ENCODE measurements at regions not wholly inside any gene's neighbourhood (a gene's known extent, or its start where the extent isn't known, plus 50 kb on each side); places are given as distances from the start of the nearest gene placed in this dataset.

DNA sequence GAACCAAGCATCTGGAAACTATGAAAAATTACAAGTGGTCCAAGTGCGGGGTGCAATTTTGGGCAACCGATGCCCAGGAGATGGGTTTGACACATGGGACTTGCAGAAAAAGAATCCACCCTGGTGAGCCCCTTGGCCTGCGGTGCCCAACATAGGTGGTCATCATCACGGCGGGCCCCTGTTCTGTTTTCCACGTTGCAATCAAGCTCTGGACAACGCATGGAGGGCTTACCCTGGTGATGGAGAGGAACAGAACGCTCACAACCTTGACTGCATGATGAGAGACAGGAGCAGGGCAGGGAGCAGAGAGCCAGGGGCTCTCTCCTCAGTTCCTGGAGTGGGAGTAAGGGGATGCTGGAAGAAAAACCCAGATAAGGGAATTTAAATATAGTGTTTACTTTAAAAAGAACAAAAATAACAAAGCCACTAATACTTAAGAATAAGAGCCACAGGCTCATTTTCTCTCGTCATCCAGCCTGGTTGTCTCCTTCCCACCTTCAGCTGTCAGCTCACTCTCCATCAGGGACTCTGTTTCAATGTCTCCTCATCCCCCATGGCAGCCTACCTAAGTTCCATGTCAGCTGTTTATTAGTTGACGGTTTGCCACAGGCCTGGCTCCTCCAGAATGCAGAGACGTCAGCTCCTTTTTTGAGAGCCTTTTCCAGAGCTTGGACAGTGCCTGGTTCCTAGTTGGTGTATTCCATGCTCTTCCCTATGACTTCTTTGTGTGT is 172.1 kb downstream of the GADD45G start (continued):
- TF ChIP-seq, protein P1, sequence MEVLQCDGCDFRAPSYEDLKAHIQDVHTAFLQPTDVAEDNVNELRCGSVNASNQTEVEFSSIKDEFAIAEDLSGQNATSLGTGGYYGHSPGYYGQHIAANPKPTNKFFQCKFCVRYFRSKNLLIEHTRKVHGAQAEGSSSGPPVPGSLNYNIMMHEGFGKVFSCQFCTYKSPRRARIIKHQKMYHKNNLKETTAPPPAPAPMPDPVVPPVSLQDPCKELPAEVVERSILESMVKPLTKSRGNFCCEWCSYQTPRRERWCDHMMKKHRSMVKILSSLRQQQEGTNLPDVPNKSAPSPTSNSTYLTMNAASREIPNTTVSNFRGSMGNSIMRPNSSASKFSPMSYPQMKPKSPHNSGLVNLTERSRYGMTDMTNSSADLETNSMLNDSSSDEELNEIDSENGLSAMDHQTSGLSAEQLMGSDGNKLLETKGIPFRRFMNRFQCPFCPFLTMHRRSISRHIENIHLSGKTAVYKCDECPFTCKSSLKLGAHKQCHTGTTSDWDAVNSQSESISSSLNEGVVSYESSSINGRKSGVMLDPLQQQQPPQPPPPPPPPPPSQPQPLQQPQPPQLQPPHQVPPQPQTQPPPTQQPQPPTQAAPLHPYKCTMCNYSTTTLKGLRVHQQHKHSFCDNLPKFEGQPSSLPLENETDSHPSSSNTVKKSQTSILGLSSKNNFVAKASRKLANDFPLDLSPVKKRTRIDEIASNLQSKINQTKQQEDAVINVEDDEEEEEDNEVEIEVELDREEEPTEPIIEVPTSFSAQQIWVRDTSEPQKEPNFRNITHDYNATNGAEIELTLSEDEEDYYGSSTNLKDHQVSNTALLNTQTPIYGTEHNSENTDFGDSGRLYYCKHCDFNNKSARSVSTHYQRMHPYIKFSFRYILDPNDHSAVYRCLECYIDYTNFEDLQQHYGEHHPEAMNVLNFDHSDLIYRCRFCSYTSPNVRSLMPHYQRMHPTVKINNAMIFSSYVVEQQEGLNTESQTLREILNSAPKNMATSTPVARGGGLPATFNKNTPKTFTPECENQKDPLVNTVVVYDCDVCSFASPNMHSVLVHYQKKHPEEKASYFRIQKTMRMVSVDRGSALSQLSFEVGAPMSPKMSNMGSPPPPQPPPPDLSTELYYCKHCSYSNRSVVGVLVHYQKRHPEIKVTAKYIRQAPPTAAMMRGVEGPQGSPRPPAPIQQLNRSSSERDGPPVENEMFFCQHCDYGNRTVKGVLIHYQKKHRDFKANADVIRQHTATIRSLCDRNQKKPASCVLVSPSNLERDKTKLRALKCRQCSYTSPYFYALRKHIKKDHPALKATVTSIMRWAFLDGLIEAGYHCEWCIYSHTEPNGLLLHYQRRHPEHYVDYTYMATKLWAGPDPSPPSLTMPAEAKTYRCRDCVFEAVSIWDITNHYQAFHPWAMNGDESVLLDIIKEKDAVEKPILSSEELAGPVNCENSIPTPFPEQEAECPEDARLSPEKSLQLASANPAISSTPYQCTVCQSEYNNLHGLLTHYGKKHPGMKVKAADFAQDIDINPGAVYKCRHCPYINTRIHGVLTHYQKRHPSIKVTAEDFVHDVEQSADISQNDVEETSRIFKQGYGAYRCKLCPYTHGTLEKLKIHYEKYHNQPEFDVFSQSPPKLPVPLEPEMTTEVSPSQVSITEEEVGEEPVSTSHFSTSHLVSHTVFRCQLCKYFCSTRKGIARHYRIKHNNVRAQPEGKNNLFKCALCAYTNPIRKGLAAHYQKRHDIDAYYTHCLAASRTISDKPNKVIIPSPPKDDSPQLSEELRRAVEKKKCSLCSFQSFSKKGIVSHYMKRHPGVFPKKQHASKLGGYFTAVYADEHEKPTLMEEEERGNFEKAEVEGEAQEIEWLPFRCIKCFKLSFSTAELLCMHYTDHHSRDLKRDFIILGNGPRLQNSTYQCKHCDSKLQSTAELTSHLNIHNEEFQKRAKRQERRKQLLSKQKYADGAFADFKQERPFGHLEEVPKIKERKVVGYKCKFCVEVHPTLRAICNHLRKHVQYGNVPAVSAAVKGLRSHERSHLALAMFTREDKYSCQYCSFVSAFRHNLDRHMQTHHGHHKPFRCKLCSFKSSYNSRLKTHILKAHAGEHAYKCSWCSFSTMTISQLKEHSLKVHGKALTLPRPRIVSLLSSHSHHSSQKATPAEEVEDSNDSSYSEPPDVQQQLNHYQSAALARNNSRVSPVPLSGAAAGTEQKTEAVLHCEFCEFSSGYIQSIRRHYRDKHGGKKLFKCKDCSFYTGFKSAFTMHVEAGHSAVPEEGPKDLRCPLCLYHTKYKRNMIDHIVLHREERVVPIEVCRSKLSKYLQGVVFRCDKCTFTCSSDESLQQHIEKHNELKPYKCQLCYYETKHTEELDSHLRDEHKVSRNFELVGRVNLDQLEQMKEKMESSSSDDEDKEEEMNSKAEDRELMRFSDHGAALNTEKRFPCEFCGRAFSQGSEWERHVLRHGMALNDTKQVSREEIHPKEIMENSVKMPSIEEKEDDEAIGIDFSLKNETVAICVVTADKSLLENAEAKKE (CRISPR knock-in tag; IDR thresholded peaks at IDR 0.05) = no peak
- TF ChIP-seq NANOG (IDR thresholded peaks at IDR 0.05; ENCODE audit: borderline replicate concordance) = no peak

DNA sequence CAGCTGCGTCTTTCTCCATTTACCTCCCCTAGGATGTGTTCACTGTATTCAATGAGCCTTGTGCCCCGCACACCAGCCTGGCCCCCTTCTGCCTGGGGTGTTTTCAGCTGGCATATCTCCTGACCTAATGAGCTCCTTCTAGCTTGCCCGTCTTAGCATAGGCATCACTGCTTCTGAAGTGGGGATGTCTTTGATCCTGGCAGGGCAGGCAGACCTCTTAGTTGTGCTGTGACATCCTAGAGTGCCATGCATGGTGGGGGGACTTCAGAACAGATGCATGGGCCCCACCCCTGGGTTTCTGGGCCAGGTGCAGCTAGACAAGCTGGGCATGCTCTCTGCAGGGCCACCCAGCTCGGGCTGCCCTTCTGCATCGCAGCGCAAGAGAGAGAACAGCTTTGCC is 172.7 kb downstream of the GADD45G start:
- DNase-seq (ENCODE audit: low spot score) (no peak), ATAC-seq (no peak)
- Mint-ChIP-seq H3K36me3 (ENCODE audit: low read depth) (no peaks in the 10 kb centered on the region), H3K4me1 (no peaks in the 10 kb centered on the region), H3K9me3 (no peaks in the 10 kb centered on the region), H3K27ac (no peak overlapping the region), H3K27me3 (ENCODE audit: insufficient read depth, low read depth, poor library complexity) (peaks cover 3% of the 10 kb centered on the region), H3K4me3 (no peak overlapping the region)
- no peak overlapping the region for H3K4me2 ChIP-seq
- no peaks in the 10 kb centered on the region for H3K27me3 ChIP-seq (ENCODE audit: insufficient read depth)
- no peak overlapping the region for H2AFZ ChIP-seq
- H3K27ac ChIP-seq (ENCODE audit: low read depth) = no peak overlapping the region
- H3K4me1 ChIP-seq (ENCODE audit: insufficient read depth) = no peaks in the 10 kb centered on the region
- H4K20me1 ChIP-seq (replicated peaks; ENCODE audit: insufficient read depth) = no peaks in the 10 kb centered on the region
- no peaks in the 10 kb centered on the region for H3F3A ChIP-seq (replicated peaks; ENCODE audit: low read depth)
- H3K9me2 ChIP-seq (ENCODE audit: insufficient read depth) = no peaks in the 10 kb centered on the region
- H3K79me2 ChIP-seq (replicated peaks; ENCODE audit: insufficient read depth) = no peaks in the 10 kb centered on the region
- no peaks in the 10 kb centered on the region for H3K36me3 ChIP-seq (ENCODE audit: insufficient read depth)
- no peak overlapping the region for H3K4me3 ChIP-seq
- no peak for TF ChIP-seq ZNF114 (CRISPR knock-in tag; IDR thresholded peaks at IDR 0.05)
- no peak for TF ChIP-seq NANOG (IDR thresholded peaks at IDR 0.05; ENCODE audit: borderline replicate concordance)
- TF ChIP-seq, protein P2, sequence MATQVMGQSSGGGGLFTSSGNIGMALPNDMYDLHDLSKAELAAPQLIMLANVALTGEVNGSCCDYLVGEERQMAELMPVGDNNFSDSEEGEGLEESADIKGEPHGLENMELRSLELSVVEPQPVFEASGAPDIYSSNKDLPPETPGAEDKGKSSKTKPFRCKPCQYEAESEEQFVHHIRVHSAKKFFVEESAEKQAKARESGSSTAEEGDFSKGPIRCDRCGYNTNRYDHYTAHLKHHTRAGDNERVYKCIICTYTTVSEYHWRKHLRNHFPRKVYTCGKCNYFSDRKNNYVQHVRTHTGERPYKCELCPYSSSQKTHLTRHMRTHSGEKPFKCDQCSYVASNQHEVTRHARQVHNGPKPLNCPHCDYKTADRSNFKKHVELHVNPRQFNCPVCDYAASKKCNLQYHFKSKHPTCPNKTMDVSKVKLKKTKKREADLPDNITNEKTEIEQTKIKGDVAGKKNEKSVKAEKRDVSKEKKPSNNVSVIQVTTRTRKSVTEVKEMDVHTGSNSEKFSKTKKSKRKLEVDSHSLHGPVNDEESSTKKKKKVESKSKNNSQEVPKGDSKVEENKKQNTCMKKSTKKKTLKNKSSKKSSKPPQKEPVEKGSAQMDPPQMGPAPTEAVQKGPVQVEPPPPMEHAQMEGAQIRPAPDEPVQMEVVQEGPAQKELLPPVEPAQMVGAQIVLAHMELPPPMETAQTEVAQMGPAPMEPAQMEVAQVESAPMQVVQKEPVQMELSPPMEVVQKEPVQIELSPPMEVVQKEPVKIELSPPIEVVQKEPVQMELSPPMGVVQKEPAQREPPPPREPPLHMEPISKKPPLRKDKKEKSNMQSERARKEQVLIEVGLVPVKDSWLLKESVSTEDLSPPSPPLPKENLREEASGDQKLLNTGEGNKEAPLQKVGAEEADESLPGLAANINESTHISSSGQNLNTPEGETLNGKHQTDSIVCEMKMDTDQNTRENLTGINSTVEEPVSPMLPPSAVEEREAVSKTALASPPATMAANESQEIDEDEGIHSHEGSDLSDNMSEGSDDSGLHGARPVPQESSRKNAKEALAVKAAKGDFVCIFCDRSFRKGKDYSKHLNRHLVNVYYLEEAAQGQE (IDR thresholded peaks at IDR 0.05; ENCODE audit: unreplicated experiment) = no peak
- no peak for TF ChIP-seq ZNF331 (CRISPR knock-in tag; IDR thresholded peaks at IDR 0.05; ENCODE audit: low read depth)
- TF ChIP-seq JUNB (IDR thresholded peaks at IDR 0.05; ENCODE audit: unreplicated experiment) = no peak

All from GM23338 (cell line).